ENCODE measurements at regions not wholly inside any gene's neighbourhood (a gene's known extent, or its start where the extent isn't known, plus 50 kb on each side); places are given as distances from the start of the nearest gene placed in this dataset.

DNA sequence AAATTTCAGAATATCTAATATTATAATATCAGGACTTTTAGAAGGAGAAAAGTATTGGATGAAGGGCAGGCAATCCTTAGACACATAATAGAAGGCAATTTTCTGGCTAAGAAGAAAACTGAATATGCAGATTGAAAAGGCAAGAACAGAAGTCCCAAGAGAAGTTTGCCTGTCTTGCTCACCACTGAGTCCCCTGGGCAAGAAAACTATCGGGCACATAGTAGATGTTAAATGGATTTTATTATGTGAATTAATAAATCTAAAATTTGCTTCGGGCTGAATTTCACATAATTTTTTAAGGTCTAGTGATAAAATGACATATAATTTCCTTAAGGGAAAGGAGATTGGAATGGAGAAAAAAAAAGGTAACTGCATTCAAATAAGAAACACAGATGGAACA, 380.9 kb upstream of the GRM3 start:
- TF ChIP-seq, protein P1, sequence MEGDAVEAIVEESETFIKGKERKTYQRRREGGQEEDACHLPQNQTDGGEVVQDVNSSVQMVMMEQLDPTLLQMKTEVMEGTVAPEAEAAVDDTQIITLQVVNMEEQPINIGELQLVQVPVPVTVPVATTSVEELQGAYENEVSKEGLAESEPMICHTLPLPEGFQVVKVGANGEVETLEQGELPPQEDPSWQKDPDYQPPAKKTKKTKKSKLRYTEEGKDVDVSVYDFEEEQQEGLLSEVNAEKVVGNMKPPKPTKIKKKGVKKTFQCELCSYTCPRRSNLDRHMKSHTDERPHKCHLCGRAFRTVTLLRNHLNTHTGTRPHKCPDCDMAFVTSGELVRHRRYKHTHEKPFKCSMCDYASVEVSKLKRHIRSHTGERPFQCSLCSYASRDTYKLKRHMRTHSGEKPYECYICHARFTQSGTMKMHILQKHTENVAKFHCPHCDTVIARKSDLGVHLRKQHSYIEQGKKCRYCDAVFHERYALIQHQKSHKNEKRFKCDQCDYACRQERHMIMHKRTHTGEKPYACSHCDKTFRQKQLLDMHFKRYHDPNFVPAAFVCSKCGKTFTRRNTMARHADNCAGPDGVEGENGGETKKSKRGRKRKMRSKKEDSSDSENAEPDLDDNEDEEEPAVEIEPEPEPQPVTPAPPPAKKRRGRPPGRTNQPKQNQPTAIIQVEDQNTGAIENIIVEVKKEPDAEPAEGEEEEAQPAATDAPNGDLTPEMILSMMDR (IDR thresholded peaks at IDR 0.05; ENCODE audit: low read depth, low read length, poor library complexity, severe bottlenecking), result no peak
- TF ChIP-seq EZH2phosphoT487 (IDR thresholded peaks at IDR 0.05; ENCODE audit: borderline replicate concordance, low read length), result no peak
